T-helper 22 cell (primary cell): ENCODE measurements at regions not wholly inside any gene's neighbourhood (a gene's known extent, or its start where the extent isn't known, plus 50 kb on each side); places are given as distances from the start of the nearest gene placed in this dataset.

Experiments used
- DNase-seq: peaks from one replicate; pipeline ENCODE4 v3.0.0-alpha.2; 2020; ENCODE audit warnings: low read depth

DNA sequence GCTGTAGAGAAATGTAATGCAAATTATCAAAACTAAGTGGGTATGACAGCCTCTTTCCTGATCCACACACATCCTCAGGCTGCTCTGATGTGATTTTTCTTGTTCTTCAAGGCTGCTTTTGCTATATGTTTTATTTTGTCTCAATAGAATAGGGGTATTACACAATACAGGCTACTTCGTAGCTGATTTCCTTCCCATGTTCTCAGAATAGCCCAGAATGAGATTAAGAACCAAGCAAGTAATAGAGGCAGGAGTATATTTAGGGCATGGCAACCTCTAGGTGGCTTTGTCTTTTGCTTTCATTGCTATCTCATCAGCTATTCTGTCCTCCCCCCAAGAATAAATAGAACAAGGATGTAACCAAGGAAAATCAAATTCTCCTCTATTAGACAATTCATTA, 241.8 kb downstream of the ALDH8A1 start:
- no peak for DNase-seq

DNA sequence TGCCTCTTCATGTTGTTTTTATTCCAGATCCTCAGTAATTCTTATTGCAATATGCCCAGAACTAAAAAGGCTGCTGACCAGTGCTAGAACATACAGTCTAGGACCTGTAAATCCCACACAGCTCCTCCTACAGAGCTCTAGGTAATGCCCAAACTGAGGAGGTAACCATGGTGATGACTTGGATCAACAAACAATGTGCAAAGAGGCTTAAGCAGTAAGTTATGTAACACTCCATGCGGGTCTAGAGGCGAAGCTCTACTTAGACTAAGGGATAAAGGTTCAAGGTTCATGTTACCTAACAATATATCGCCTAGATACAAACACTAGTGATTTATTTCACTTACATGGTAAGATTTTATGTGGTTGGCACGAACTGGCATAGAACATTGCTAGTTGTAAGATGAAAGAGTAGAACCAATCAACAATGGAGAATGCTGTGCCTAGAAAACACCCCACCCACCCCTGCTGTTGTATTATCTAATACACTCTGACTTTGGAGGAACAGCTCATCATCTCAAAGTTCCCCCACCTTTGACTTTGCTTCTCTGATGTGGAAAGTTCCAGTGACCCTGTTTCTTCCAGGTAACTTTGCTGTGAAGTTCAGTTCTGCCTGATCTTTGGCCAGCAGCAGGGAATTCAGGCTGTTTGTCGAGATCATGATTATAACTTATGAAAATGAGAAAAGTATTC, 242.4 kb downstream of the ALDH8A1 start:
- no peak for DNase-seq

DNA sequence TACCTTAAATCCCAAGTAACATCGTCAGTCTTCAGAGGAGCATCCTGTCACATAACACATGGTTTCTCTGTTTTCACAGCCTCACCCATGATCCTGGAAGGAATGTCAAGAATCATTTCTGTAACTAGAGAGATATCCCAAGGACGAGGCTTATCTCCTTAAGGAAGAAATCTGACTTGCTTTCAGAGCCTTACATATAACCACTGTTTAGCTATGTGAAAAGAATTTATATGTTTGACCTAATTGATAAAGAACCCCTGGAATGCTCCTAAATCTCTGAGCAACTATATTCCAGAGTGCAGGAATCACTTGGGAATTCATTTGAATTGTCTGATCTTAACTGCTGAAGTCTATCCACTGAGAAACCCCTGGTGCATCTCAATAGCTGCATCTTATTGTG, 243.1 kb downstream of the ALDH8A1 start:
- no peak for DNase-seq

DNA sequence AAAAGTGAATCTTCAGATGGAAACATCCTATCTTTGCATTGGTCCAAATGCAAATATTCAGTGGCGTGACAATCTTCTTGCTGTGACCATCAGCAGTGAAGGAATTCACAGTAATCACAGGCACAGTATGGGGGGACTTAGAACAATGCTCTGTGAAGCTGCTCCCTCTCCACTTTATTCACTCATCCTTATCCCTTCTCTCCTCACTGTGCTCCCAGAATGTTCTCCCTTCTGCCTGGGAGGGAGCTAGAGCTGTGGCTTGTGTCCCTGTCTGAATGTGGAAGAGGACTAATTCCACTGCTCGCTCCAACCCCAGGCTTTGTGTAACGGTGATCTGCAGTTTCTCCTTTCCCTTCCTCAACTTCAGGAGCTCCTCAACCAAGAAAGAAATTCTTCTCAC, 243.7 kb downstream of the ALDH8A1 start:
- no peak for DNase-seq

DNA sequence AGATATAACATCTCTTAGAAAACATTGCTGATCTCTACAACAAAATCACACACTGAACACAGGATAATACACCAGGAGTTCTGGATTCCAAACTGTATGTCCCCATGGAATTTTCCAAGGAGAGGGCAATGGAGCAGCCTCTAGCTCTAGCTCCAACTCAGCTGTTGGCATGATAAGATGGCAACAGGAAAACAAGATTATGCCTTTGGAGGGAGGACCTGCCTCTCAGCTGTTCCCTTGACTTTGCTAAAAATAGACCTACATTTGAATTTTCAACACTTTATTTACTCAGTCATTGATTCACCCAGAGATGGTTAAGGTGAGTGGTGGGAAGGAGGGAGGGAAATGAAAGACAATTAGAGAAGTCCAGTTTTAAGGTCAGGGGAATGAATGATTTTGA, 246.7 kb downstream of the ALDH8A1 start:
- no peak for DNase-seq

DNA sequence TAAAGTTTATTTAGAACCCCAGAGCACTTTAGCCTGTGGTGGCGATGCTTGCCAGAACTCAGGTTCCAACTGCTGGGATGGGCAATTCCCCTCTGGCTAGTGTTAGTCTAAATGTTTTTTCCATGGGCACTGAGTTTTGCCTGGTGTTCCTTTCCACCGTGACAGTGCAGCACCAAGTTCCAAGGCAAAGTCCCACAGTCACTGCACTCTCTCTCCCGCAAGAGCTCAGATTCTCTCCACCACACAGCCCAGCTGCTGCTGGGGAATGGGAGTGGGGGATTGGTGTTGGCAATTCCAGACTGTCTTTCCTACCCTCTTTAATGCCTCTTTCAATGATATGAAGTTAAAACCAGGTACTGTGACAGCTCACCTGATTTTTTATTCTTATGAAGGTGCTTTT, 247.6 kb downstream of the ALDH8A1 start:
- DNase-seq, result no peak

DNA sequence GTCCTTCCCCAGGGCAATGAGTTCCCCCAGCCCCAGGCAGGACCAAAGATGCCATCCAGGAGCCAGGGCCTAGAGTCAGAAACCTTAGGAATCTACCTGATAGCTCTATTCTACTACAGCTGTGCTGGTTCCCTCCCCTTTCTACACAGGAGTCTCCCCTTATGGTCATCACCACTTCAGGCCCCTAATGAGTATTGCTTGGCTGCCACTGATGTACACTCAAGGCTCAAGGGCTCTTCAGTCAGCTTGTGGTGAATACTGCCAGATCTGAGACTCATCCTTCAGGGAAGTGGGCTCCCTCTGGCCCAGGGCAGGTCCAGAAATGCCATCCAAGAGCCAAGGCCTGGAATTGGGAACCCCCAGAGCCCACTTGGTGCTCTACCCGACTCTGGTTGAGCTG, 248.6 kb downstream of the ALDH8A1 start:
- no peak for DNase-seq

DNA sequence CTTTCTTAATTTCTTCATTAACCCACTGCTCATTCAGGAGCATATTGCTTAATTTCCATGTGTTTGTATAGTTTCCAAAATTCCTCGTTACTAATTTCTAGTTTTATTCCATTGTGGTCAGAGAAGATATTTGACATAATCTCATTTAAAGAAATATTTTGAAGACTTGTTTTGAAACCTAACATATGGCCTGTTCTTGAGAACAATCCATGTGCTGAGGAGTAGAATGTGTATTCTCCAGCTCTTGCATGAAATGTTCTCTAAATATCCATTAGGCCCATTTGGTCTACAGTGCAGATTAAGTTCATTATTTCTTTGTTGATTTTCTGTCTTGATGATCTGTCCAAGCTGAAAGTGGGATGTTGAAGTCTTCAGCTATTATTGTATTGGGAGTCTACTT, 251.7 kb downstream of the ALDH8A1 start:
- no peak for DNase-seq

DNA sequence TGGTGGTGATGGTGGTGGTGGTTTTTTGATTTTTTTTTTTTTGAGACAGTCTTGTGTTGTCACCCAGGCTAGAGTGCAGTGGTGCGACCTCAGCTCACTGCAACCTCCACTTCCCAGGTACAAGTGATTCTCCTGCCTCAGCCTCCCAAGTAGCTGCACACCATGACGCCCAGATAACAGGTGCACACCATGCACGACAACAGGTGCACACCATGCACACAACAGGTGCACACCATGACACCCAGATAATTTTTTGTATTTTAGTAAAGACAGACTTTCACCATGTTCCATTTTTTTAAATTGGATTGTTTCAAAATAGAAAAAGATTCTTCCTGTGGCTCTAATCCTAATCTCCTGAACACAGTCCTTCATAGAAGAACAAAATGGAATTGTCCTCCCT, 257.9 kb downstream of the ALDH8A1 start:
- no peak for DNase-seq

DNA sequence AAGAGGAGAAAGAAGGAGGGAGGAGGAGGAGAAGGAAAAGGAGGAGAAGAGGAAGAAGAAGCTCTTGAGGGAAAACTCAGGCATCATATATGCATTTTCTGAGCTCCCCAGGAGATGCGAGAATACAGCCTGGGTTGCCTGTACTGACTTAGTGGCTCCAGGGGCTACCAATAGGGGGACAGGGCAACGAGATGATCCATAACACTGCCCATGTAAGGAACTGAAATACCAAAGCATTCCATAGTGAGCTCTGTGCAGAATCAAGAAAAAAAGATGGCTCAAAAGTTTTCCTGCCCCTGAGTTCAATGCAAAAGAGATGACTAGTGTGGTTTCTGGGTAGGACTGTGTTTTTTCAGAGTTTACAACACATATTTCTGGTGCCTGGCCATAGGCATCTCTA, 258.7 kb downstream of the ALDH8A1 start:
- DNase-seq, result no peak

DNA sequence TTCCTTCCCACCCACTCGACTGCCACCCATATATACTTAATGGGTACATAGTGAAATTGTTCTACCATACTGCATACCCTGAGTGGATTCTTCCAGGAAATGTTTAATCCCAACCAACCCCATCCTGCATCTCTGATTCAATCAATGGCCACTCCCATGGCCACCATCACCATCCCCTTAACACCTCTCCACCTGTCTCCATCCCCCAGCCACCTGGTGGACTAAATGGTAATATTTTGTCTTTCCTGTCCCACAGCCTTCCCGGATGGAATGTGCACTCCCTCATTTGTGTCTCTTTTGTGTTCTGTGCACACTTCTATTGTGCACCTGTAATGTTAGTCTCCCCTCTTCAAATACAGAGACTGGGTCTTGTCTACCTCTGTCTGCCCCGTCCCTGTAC, 259.9 kb downstream of the ALDH8A1 start:
- no peak for DNase-seq

DNA sequence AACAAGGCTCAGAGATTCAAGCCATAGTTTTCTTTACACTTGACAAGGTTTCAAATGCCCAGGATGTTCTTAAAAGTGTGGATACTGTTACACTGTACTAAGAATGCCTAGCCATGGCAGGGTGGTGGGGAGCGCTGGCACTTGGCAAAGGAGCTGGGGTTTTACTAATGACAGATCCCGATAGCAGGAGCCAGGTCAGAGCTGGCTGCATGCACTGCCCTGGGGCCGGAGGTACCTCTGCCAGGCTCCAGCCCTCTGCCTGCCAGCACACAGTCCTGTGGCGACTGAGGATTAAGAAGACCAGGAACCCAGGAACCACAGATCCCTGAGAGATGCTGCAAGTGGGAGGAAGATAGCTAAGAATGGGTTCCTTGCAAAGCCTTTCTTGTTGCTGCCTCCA, 260.3 kb downstream of the ALDH8A1 start:
- no peak for DNase-seq

DNA sequence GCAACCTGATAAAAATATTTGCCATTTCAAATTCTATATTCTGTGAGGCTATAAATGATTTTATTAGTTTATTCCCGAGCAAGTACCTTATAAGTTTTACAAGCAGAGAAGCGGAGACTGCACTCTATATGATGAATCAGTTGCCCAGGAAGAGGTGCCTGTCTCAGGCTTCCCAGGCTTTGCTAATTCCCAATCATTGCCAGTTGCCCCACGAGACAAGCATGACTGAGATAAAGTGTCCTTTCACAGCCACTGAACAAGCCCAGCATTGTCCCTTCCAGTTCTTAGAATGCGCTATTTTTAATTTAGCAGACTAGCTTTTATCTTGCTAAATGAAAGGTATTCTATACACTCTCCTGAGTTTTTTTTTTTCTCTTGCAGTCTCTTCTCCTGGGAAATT, 260.7 kb downstream of the ALDH8A1 start:
- no peak for DNase-seq

DNA sequence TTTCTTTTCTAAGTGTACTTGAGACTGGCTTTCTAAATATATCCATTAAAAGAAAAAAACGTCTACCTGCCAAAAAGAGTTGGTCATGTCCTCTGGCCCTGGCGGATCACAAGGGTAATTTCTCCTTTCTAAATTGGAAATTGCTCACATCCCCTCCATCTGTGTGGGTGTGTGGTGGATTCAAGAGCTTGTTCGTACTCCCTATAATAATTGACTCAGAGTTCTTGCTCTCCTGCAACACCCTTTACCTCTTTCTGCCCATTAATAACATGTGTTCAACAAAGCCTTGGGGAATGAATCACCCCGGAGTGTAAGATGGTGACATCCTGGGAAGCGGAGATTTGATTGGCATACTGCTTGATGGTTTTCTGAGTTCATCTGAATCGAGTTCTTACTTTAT, 263.8 kb downstream of the ALDH8A1 start:
- DNase-seq, result no peak

DNA sequence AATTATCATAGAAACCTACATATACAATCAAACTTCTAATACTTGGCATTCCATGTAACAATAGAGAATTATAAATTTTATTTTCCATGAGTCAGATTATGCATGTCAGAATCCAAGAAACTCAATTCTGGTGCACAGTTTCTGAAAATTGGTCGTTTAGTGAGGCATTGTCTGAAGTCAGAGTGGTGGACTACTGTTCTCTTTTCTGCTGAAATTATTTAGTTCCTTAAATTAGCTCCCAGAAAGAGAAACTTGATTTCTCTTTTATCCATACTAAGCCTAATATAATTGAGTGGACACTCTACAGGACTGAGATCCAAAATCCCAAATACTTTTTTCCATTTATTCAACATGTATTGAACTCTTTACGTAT, 265.5 kb downstream of the ALDH8A1 start:
- DNase-seq, result no peak

DNA sequence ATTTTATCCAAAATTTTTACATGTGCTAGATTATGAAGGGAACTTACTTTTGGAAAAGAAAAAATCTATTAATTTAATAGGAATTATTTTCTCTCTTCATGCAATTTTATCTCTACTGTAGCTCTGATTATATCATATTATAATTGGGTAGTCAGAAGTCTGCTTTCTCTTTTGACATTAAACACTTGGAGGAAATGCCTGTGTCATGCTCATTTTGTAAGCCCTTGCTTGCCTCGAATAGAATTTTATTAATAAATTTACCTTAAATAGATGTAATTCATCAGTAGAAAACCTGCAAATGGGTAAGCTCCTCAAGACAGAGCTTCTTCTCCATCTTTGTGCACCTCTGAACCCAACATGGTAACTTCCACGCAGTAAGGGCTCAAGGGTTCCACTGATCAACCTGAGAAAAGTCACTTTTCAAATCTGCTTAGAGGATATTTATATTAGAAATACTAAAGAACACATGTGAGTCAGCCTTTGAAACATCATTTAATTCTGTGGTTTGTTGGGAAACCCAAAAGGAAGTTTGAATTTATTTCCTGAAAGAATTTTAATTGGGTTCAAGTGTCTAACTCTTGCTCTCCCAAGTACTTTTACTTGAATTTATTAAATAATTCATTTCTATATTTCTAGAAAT, 266.0 kb downstream of the ALDH8A1 start:
- DNase-seq, result no peak

DNA sequence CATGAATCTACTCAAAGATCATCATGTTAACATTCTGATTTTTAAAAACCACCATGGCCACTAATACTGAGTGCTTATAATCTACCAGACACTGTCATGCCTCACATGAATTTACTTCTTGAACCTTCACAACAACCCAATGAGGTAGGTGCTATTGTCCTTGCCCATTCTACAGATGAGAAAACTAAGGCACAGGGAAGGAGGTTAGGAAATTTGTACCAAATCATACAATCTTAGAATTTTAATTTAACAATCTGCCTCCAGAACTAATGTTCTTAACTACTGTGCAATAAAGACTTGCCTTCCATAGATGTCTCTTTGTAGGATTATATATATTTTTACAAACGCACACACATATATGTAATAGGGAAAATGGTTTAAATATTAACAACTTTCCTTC, 269.5 kb downstream of the ALDH8A1 start:
- no peak for DNase-seq

DNA sequence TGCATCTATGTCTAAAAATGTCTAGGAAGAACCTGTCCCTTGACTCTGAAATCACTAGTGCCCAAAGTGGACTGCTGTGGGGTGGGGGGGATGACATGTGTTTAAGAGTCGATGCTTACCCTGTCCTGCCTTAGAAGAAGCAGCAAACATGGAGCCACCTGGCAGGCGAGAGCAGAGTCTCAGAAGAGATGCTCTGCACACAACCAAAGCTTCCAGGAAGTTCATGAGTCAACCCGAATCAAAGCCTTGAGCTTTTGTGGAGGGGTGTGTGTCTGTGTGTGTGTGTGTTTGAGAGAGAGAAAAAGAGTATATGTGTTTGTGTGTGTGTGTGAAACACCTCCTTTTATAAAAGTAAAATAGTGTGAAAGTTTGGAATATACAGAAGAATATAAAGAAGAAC, 269.9 kb downstream of the ALDH8A1 start:
- no peak for DNase-seq

DNA sequence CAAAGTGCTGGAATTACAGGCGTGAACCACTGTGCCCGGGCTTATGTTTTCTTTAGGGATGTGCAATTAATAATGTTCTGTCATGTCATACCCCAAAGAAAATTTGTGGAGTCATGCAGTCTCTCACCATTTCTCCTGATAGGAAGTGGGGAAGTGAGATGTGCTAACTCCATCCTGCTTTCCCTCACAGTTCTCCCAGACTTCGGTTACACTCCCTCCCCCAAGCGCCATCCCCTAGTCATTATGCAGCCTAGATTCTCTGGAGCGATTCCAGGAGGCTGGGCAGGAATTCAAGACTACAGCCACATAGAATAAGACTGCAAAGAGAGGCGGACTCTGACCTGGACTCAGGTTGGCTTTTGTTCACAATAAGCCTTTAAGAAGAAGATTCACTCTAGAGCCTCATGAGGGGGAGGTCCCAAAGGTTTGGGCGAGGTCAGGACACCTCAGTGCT, 271.4 kb downstream of the ALDH8A1 start:
- no peak for DNase-seq

DNA sequence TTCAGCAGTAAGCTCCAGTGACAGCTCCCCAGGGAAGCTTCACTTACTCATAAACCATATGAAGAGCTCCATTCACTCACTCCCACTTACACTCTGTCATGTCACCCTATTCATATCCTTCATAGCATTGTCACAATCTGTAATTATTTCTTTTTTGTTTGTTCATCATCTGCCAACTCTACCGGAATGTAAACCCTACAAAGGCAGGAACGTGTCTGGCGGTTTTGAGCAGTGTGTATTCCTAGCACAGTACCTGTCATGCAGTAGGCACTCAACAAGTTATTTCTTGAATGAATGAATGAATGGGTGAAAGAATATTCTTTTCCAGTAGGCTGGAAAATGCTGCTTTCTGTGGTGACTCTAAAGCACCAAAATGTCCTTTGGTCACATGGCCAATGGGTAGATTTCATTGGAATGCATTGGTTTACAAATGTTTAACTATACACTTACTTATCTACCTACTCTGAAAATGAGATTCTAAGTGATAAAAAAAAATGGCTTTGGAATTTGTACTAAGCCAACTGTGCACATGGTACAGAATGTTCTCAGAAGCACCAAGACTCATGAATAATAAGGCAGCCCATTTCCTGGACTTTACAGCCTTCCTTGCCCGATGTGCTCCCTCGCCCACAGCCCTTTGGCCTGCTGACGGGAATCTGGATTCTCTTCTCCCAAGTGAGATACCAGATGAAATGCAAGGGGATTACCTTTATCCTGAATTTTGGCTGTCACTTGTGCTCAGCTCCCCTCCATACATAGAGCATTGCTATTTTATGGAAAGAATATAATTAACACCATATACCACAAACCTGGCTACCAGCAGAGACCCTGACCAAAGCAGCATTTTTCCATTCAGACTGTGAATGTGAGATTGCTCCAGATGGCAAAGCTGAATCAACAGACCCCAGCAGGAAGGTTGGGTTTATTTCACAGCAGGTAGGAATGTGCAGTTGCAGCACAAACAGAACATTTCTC, 273.3 kb downstream of the ALDH8A1 start:
- no peak for DNase-seq

DNA sequence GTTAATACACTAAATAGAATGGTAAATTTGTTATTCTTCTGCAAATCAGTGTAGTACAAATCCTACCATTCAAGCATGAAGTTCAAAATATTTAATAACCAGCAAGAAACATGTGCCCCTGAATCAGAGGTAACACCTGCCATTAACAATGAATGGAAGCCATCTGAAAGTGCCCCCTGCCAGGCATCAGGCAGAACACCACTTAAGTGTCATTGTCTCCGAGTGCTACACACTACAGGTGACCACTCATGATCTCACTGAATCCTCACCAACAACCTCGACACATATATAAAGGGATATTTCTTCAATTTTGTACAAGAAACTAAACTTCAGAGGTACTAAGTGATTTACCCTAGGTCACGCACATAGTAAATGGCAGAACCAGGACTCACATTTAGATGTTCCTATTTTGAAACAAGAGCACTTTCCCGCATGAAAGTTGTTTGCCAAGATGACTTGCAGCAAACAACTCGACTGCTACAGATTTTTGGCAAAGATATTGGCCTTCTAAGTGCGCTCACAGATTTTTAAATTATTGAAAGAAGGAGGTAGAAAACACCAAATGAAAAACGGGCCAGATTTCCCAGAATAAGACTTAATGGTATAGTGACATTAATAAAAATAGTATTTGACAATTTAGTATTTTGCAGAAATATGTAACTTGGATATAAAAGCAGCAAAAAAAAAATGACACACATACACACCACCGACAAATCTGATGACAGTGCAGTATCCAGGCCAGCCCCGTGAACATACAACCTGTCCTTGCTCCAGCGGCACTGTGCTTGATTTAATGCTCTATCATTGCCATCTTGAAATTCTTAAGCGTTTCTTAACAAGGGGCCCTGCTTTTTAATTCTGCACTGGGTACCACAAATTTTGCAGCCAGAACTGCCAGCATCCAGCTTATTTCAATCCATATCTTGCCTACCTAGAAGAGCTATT, 274.5 kb downstream of the ALDH8A1 start:
- DNase-seq, result no peak

DNA sequence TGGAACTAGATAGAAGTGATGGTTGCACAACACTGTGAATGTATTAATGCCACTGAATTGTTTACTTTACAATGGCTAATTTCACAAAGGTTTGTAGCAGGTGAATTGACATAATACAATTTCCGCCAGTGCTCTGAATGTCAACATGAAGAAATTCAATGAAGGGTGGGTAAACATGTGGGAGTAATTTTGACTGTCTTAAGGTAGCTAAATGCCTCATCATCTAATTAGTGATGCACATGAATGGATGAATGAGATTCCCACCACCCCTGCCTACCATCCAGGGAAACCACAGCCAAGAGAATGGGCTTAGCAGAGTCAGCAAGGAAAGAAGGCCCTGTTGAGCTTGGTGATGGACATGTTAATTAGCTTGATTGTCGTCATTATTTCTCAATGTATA, 275.3 kb downstream of the ALDH8A1 start:
- no peak for DNase-seq
